ENCODE measurements at regions not wholly inside any gene's neighbourhood (a gene's known extent, or its start where the extent isn't known, plus 50 kb on each side); places are given as distances from the start of the nearest gene placed in this dataset.

GRCh38 chr1:99539131-99539530 lies 106.8 kb upstream of the PALMD start:
- Histone ChIP-seq H3K4me3 (no peak overlapping the region), H3K27ac (no peak overlapping the region), H3K36me3 (no peaks in the 10 kb centered on the region), H3K27me3 (no peaks in the 10 kb centered on the region), H3K9me3 (ENCODE audit: low read depth) (no peaks in the 10 kb centered on the region), H3K4me1 (ENCODE audit: low read depth) (peaks cover 3% of the 10 kb centered on the region)
- no peak for TF ChIP-seq CTCF (IDR thresholded peaks at IDR 0.05; ENCODE audit: low read depth, low read length)
- DNase-seq (ENCODE audit: low read depth in 1 of 2, low spot score in 1 of 2): no peak

- no peaks in the 10 kb centered on the region for H3K9me3 ChIP-seq (ENCODE audit: low read depth)
- TF ChIP-seq CTCF (IDR thresholded peaks at IDR 0.05; ENCODE audit: low read depth, low read length): no peak
These were observed 105.2 kb upstream of the PALMD start for GRCh38 chr1:99540744-99541143.

GRCh38 chr1:99544328-99544727 lies 101.6 kb upstream of the PALMD start:
- H3K4me3 ChIP-seq: no peak overlapping the region
- H3K27ac ChIP-seq: no peak overlapping the region
- peaks cover 4% of the 10 kb centered on the region for H3K4me1 ChIP-seq (ENCODE audit: low read depth)
- no peaks in the 10 kb centered on the region for H3K9me3 ChIP-seq (ENCODE audit: low read depth)
- H3K36me3 ChIP-seq: no peaks in the 10 kb centered on the region
- DNase-seq (ENCODE audit: low read depth in 1 of 2, low spot score in 1 of 2): peak in 1 of 2 donors; percentile 42
- no peak for TF ChIP-seq CTCF (IDR thresholded peaks at IDR 0.05; ENCODE audit: low read depth, low read length)
- no peaks in the 10 kb centered on the region for H3K27me3 ChIP-seq

More at GRCh38 chr1:99540744-99541143, 105.2 kb upstream of the PALMD start:
- Histone ChIP-seq H3K27me3 (no peaks in the 10 kb centered on the region), H3K27ac (no peak overlapping the region), H3K36me3 (no peaks in the 10 kb centered on the region), H3K4me1 (ENCODE audit: low read depth) (no peaks in the 10 kb centered on the region), H3K4me3 (no peak overlapping the region)
- DNase-seq (ENCODE audit: low read depth in 1 of 2, low spot score in 1 of 2): no peak

- no peak overlapping the region for H3K4me3 ChIP-seq
- H3K9me3 ChIP-seq (ENCODE audit: low read depth): no peaks in the 10 kb centered on the region
- DNase-seq (ENCODE audit: low read depth in 1 of 2, low spot score in 1 of 2): no peak
- no peak overlapping the region for H3K27ac ChIP-seq
- no peak for TF ChIP-seq CTCF (IDR thresholded peaks at IDR 0.05; ENCODE audit: low read depth, low read length)
- H3K36me3 ChIP-seq: no peaks in the 10 kb centered on the region
- H3K27me3 ChIP-seq: no peaks in the 10 kb centered on the region
- peaks cover 4% of the 10 kb centered on the region for H3K4me1 ChIP-seq (ENCODE audit: low read depth)
These were observed 99.2 kb upstream of the PALMD start for GRCh38 chr1:99546432-99547416.

GRCh38 chr1:99548943-99549605 lies 96.8 kb upstream of the PALMD start:
- no peak overlapping the region for H3K4me3 ChIP-seq
- DNase-seq (ENCODE audit: low read depth in 1 of 2, low spot score in 1 of 2): peak; percentile 76 to 92
- no peaks in the 10 kb centered on the region for H3K27me3 ChIP-seq
- H3K36me3 ChIP-seq: no peaks in the 10 kb centered on the region
- H3K27ac ChIP-seq: peak overlapping the region; percentile 8
- TF ChIP-seq CTCF (IDR thresholded peaks at IDR 0.05; ENCODE audit: low read depth, low read length): no peak
- peaks cover 4% of the 10 kb centered on the region for H3K4me1 ChIP-seq (ENCODE audit: low read depth)
- H3K9me3 ChIP-seq (ENCODE audit: low read depth): no peaks in the 10 kb centered on the region

All from cardiac muscle cell (in vitro differentiated cells and primary cell).